ENCODE measurements at regions not wholly inside any gene's neighbourhood (a gene's known extent, or its start where the extent isn't known, plus 50 kb on each side); places are given as distances from the start of the nearest gene placed in this dataset.
"Not testable (repeated sequence)": the region's sequence is repeated elsewhere in the genome, so short reads cannot be mapped to it uniquely, and the experiment has no call there.

DNA sequence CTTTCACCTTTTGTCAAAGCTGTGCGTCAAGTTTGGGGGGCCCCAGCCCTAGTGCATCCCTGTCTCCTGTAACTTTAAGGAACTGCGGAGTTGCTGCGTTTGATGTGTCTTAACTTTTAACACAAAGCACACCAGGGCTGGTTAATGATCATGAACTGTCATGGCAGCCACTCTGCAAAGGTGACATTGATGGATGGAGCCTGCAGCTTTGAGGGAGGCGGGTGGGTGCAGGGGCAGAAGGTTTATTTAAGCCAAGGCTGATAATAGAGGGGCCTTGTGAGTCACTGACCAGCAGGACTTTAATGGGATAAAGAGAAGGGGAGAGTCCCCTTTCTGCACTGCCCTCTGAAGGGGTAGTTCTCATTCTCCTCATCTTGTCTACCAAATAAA is 190.2 kb upstream of the GATA6 start:
- no peaks in the 10 kb centered on the region for H3K36me3 ChIP-seq
- no peak overlapping the region for H3K27ac ChIP-seq
- no peaks in the 10 kb centered on the region for H3K27me3 ChIP-seq
- no peak for DNase-seq (ENCODE audit: low spot score in 2 of 2)
- WGBS = 59% methylated on average over 4 of the region's 4 CpGs
- H3K4me3 ChIP-seq = no peak overlapping the region
- H3K4me1 ChIP-seq = no peaks in the 10 kb centered on the region
- TF ChIP-seq POLR2AphosphoS5 (IDR thresholded peaks at IDR 0.05) (no peak), POLR2A (IDR thresholded peaks at IDR 0.05) (no peak), EP300 (IDR thresholded peaks at IDR 0.05) (no peak)
- TF ChIP-seq, protein P1, sequence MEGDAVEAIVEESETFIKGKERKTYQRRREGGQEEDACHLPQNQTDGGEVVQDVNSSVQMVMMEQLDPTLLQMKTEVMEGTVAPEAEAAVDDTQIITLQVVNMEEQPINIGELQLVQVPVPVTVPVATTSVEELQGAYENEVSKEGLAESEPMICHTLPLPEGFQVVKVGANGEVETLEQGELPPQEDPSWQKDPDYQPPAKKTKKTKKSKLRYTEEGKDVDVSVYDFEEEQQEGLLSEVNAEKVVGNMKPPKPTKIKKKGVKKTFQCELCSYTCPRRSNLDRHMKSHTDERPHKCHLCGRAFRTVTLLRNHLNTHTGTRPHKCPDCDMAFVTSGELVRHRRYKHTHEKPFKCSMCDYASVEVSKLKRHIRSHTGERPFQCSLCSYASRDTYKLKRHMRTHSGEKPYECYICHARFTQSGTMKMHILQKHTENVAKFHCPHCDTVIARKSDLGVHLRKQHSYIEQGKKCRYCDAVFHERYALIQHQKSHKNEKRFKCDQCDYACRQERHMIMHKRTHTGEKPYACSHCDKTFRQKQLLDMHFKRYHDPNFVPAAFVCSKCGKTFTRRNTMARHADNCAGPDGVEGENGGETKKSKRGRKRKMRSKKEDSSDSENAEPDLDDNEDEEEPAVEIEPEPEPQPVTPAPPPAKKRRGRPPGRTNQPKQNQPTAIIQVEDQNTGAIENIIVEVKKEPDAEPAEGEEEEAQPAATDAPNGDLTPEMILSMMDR (IDR thresholded peaks at IDR 0.05) = no peak
- H3K9me3 ChIP-seq = no peaks in the 10 kb centered on the region

DNA sequence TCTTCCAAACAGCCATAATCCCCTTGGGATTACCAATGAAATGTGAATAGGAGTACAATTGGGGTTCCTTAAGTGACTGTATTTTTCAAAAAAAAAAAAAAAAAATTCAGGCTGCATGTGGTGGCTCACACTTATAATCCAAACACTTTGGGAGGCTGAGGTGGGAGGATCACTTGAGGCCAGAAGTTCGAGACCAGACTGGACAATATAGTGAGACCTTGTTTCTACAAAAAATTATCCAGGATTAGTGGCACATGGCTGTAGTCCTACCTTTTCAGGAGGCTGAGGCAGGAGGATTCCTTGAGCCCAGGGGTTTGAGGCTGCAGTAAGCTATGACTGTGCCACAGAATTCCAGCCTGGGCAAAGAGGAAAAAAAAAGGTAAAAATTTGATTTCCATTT is 189.6 kb upstream of the GATA6 start:
- H3K4me1 ChIP-seq = no peaks in the 10 kb centered on the region
- no peak for DNase-seq (ENCODE audit: low spot score in 2 of 2)
- TF ChIP-seq EP300 (IDR thresholded peaks at IDR 0.05) (no peak), POLR2AphosphoS5 (IDR thresholded peaks at IDR 0.05) (no peak), POLR2A (IDR thresholded peaks at IDR 0.05) (no peak)
- TF ChIP-seq, protein P1 (IDR thresholded peaks at IDR 0.05) = no peak
- no peak overlapping the region for H3K27ac ChIP-seq
- H3K4me3 ChIP-seq = no peak overlapping the region
- H3K36me3 ChIP-seq = no peaks in the 10 kb centered on the region
- WGBS = 88% methylated on average over 1 of the region's 1 CpG
- no peaks in the 10 kb centered on the region for H3K27me3 ChIP-seq
- no peaks in the 10 kb centered on the region for H3K9me3 ChIP-seq

DNA sequence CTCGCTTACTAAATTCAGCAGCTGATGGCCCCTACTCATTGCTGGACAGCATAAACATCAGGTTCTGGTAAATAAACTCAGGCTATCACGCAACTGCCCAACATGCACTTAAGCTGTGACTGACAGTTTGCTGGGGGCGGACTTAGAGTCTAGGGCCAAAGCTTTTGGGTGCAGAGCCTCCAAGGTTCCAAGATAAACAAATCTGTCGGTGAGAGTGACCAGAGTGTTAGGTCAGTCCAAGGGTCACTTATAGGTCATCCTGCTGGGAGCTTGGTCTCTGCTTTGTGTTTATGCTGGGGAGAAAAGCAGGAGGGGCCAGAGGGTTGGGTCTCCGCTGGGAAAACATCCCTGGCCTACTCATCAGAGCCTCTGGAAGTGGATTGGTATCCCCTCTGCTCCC is 188.6 kb upstream of the GATA6 start:
- 85% methylated on average over 5 of the region's 5 CpGs for WGBS
- H3K4me3 ChIP-seq = no peak overlapping the region
- H3K4me1 ChIP-seq = no peaks in the 10 kb centered on the region
- H3K36me3 ChIP-seq = no peaks in the 10 kb centered on the region
- DNase-seq (ENCODE audit: low spot score in 2 of 2) = no peak
- no peaks in the 10 kb centered on the region for H3K9me3 ChIP-seq
- H3K27me3 ChIP-seq = no peaks in the 10 kb centered on the region
- H3K27ac ChIP-seq = no peak overlapping the region
- TF ChIP-seq POLR2A (IDR thresholded peaks at IDR 0.05) (no peak), POLR2AphosphoS5 (IDR thresholded peaks at IDR 0.05) (no peak), EP300 (IDR thresholded peaks at IDR 0.05) (no peak)
- TF ChIP-seq, protein P1 (IDR thresholded peaks at IDR 0.05) = no peak

DNA sequence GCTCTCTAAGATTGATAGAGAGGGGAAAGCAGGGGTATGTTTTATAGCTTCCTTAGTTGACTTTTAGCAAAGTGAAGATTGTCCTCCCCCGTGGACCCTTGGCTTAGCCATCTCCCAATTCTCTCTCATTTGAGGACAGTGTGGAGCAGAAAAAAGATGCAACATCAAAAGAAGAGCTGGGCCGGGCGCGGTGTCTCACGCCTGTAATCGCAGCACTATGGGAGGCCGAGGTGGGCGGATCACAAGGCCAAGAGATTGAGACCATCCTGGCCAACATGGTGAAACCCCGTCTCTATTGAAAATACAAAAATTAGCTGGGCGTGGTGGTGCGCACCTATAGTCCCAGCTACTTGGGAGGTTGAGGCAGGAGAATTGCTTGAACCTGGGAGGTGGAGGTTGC is 187.9 kb upstream of the GATA6 start:
- 84% methylated on average over 11 of the region's 11 CpGs for WGBS
- H3K9me3 ChIP-seq; H3K27ac ChIP-seq; H3K4me3 ChIP-seq; H3K4me1 ChIP-seq; DNase-seq (ENCODE audit: low spot score in 2 of 2); H3K36me3 ChIP-seq; H3K27me3 ChIP-seq: not testable (repeated sequence)

DNA sequence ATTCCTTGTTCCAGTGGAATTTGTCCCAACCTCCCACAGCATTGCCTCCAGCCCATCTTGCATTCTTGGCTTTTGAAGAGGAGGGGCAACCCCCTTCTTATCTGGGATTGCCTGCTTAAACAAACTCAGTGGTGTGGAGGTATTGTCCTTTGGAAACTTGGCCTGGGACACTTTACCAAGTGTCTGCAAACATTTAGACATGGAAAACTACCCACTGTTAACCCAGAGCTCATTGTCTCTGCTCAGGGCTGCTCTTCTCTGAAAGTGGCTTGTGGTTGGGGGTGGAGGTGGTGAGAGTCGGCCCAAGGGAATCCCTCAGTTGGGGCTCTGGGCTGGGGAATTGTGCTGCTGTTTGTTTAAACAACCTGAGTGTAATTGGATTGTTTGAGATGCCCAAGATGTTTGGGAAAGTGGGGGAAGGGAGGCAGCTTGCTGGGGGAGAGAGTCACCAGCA is 178.3 kb upstream of the GATA6 start:
- no peaks in the 10 kb centered on the region for H3K36me3 ChIP-seq
- no peaks in the 10 kb centered on the region for H3K4me1 ChIP-seq
- no peak for TF ChIP-seq EP300 (IDR thresholded peaks at IDR 0.05)
- no peak for TF ChIP-seq POLR2A (IDR thresholded peaks at IDR 0.05)
- TF ChIP-seq POLR2AphosphoS5 (IDR thresholded peaks at IDR 0.05) = no peak
- TF ChIP-seq, protein P1 (IDR thresholded peaks at IDR 0.05) = no peak
- no peak for DNase-seq (ENCODE audit: low spot score in 2 of 2)
- WGBS = 50% methylated on average over 1 of the region's 1 CpG
- no peak overlapping the region for H3K4me3 ChIP-seq
- H3K9me3 ChIP-seq = no peaks in the 10 kb centered on the region
- H3K27me3 ChIP-seq = no peaks in the 10 kb centered on the region
- no peak overlapping the region for H3K27ac ChIP-seq

DNA sequence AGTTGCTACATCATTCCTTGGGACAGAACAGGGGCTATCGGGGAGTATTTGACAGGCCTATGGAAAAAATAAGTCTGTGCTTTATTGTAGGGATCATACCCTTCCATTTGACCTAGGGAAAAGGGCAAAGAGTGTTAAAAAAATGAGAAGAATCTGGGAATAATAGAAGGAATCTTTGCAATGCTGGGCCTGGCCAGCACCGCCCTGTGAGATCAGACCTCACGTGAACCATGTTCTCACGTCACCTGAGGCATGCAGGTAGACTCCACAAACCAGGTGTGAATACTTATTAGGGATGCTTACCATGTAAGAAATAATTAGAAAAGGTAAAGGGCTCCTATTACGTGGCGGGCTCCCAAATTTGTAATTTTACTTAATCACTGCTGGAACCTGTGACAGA is 177.5 kb upstream of the GATA6 start:
- Histone ChIP-seq H3K27ac (no peak overlapping the region), H3K9me3 (no peaks in the 10 kb centered on the region), H3K27me3 (no peaks in the 10 kb centered on the region), H3K36me3 (no peaks in the 10 kb centered on the region), H3K4me1 (no peaks in the 10 kb centered on the region), H3K4me3 (no peak overlapping the region)
- TF ChIP-seq, protein P1 (IDR thresholded peaks at IDR 0.05) = no peak
- 88% methylated on average over 6 of the region's 6 CpGs for WGBS
- no peak for DNase-seq (ENCODE audit: low spot score in 2 of 2)
